GM19035 (cell line): ENCODE measurements at regions not wholly inside any gene's neighbourhood (a gene's known extent, or its start where the extent isn't known, plus 50 kb on each side); places are given as distances from the start of the nearest gene placed in this dataset.
"Not testable (repeated sequence)": the region's sequence is repeated elsewhere in the genome, so short reads cannot be mapped to it uniquely, and the experiment has no call there.

Source experiments
- ATAC-seq: cut with Tn5 transposase; IDR thresholded peaks from one replicate; pipeline ENCODE4 v1.9.1; 2021; ENCODE audit not compliant: unreplicated experiment

GRCh38 chr2:208794288-208794975 lies 387.8 kb downstream of the PTH2R start:
- no peak for ATAC-seq

GRCh38 chr2:208798698-208799097 lies 392.1 kb downstream of the PTH2R start:
- no peak for ATAC-seq

- ATAC-seq: peak; percentile 56
Observed at GRCh38 chr2:208799397-208799796, 392.8 kb downstream of the PTH2R start.

GRCh38 chr2:208800887-208801286 lies 394.3 kb downstream of the PTH2R start:
- ATAC-seq: not testable (repeated sequence)

GRCh38 chr2:208807756-208808155 lies 401.2 kb downstream of the PTH2R start:
- no peak for ATAC-seq

- not testable (repeated sequence) for ATAC-seq
Observed at GRCh38 chr2:208811885-208812284, 405.3 kb downstream of the PTH2R start.

- no peak for ATAC-seq
Observed at GRCh38 chr2:208819190-208819589, 412.6 kb downstream of the PTH2R start.

GRCh38 chr2:208820014-208820688 lies 413.6 kb downstream of the PTH2R start:
- ATAC-seq: peak; percentile 49

GRCh38 chr2:208827109-208827508 lies 420.5 kb downstream of the PTH2R start:
- no peak for ATAC-seq

GRCh38 chr2:208827549-208828221 lies 421.1 kb downstream of the PTH2R start:
- ATAC-seq: no peak

- ATAC-seq: no peak
Observed at GRCh38 chr2:208830203-208830602, 423.6 kb downstream of the PTH2R start.

GRCh38 chr2:208847651-208848050 lies 441.1 kb downstream of the PTH2R start:
- no peak for ATAC-seq

- ATAC-seq: no peak
Observed at GRCh38 chr2:208854717-208855116, 448.1 kb downstream of the PTH2R start.

- no peak for ATAC-seq
Observed at GRCh38 chr2:208867374-208867773, 460.8 kb downstream of the PTH2R start.

- ATAC-seq: peak; percentile 66
Observed at GRCh38 chr2:208872591-208872990, 466.0 kb downstream of the PTH2R start.

GRCh38 chr2:208879666-208880065 lies 473.1 kb downstream of the PTH2R start:
- no peak for ATAC-seq

- no peak for ATAC-seq
Observed at GRCh38 chr2:208880171-208880570, 473.6 kb downstream of the PTH2R start.

GRCh38 chr2:208890486-208890885 lies 483.9 kb downstream of the PTH2R start:
- no peak for ATAC-seq

- ATAC-seq: no peak
Observed at GRCh38 chr2:208892203-208892602, 485.6 kb downstream of the PTH2R start.

- no peak for ATAC-seq
Observed at GRCh38 chr2:208906330-208906729, 499.7 kb downstream of the PTH2R start.

GRCh38 chr2:208915401-208915800 lies 508.4 kb upstream of the MAP2 start:
- ATAC-seq: no peak

- ATAC-seq: no peak
Observed at GRCh38 chr2:208916881-208917280, 507.0 kb upstream of the MAP2 start.
